ENCODE measurements at regions not wholly inside any gene's neighbourhood (a gene's known extent, or its start where the extent isn't known, plus 50 kb on each side); places are given as distances from the start of the nearest gene placed in this dataset.
"Not testable (repeated sequence)": the region's sequence is repeated elsewhere in the genome, so short reads cannot be mapped to it uniquely, and the experiment has no call there.

DNA sequence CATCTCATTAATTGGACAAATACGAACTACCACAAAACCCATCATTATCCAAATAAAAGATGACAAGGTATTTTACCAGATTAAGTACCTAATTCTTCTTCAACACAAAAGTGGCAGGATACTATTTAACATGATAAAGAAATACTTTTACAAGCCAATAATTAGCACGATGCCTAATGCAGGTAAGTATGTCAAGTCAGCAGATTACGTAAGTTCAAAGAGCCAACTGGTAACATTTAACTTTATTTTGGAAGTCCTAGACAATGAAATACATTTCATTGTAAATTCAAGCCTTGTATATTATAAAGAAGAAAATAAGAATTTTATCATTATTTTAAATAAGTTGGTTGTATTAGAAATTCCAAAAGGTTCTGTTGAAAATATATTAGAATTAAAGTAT lies 535.3 kb upstream of the SOX9 start:
- Histone ChIP-seq H3K4me1 (ENCODE audit: insufficient read depth, low read length, severe bottlenecking) (no peaks in the 10 kb centered on the region), H3K27me3 (ENCODE audit: insufficient read depth, low read length) (no peaks in the 10 kb centered on the region), H3K36me3 (ENCODE audit: insufficient read depth, low read length) (no peaks in the 10 kb centered on the region), H3K4me3 (ENCODE audit: low read depth, low read length, poor library complexity, severe bottlenecking) (no peak overlapping the region), H3K4me2 (ENCODE audit: low read length) (no peak overlapping the region), H3F3A (ENCODE audit: insufficient read depth, low read length) (no peaks in the 10 kb centered on the region), H3K9me3 (ENCODE audit: low read length) (no peaks in the 10 kb centered on the region), H3K9ac (ENCODE audit: low read length) (no peak overlapping the region), H3K27ac (ENCODE audit: low read depth, low read length, poor library complexity, severe bottlenecking) (no peak overlapping the region), H2AFZ (ENCODE audit: low read length) (no peak overlapping the region), H4K20me1 (ENCODE audit: insufficient read depth, low read length) (no peaks in the 10 kb centered on the region), H3K9me2 (ENCODE audit: low read depth, low read length) (no peaks in the 10 kb centered on the region), H3K79me2 (ENCODE audit: insufficient read depth, low read length) (no peaks in the 10 kb centered on the region)
- TF ChIP-seq, protein P1, sequence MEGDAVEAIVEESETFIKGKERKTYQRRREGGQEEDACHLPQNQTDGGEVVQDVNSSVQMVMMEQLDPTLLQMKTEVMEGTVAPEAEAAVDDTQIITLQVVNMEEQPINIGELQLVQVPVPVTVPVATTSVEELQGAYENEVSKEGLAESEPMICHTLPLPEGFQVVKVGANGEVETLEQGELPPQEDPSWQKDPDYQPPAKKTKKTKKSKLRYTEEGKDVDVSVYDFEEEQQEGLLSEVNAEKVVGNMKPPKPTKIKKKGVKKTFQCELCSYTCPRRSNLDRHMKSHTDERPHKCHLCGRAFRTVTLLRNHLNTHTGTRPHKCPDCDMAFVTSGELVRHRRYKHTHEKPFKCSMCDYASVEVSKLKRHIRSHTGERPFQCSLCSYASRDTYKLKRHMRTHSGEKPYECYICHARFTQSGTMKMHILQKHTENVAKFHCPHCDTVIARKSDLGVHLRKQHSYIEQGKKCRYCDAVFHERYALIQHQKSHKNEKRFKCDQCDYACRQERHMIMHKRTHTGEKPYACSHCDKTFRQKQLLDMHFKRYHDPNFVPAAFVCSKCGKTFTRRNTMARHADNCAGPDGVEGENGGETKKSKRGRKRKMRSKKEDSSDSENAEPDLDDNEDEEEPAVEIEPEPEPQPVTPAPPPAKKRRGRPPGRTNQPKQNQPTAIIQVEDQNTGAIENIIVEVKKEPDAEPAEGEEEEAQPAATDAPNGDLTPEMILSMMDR (IDR thresholded peaks at IDR 0.05; ENCODE audit: low read length): no peak
- no peak for TF ChIP-seq EZH2 (IDR thresholded peaks at IDR 0.05; ENCODE audit: borderline replicate concordance, low read length)

DNA sequence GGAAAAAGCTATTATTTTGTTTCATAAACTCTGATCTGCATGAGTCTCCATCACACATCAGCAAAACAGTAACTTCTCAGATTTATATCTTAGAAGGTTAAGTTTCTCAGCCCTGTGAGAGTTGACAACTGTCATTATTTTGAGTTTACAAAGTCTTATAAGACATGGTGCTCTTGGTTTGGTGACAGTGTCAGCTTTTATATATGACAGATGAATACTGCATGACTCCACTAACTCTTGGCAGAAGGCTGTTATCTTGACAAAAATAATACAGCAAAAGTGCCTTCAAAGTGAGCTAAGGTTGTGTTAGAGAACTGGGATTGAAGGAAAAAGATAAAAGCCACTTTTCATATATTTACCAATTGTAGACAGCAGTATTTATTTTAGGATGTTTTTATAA lies 528.4 kb upstream of the SOX9 start:
- Histone ChIP-seq H4K20me1 (ENCODE audit: insufficient read depth, low read length) (no peaks in the 10 kb centered on the region), H3K4me2 (ENCODE audit: low read length) (no peak overlapping the region), H3K27me3 (ENCODE audit: insufficient read depth, low read length) (no peaks in the 10 kb centered on the region), H3F3A (ENCODE audit: insufficient read depth, low read length) (no peaks in the 10 kb centered on the region), H3K4me1 (ENCODE audit: insufficient read depth, low read length, severe bottlenecking) (no peaks in the 10 kb centered on the region), H3K4me3 (ENCODE audit: low read depth, low read length, poor library complexity, severe bottlenecking) (no peak overlapping the region), H3K27ac (ENCODE audit: low read depth, low read length, poor library complexity, severe bottlenecking) (no peak overlapping the region), H3K79me2 (ENCODE audit: insufficient read depth, low read length) (no peaks in the 10 kb centered on the region), H3K9me2 (ENCODE audit: low read depth, low read length) (no peaks in the 10 kb centered on the region), H3K36me3 (ENCODE audit: insufficient read depth, low read length) (no peaks in the 10 kb centered on the region), H3K9me3 (ENCODE audit: low read length) (no peaks in the 10 kb centered on the region), H2AFZ (ENCODE audit: low read length) (no peak overlapping the region), H3K9ac (ENCODE audit: low read length) (no peak overlapping the region)
- TF ChIP-seq, protein P1 (IDR thresholded peaks at IDR 0.05; ENCODE audit: low read length): no peak
- no peak for TF ChIP-seq EZH2 (IDR thresholded peaks at IDR 0.05; ENCODE audit: borderline replicate concordance, low read length)

DNA sequence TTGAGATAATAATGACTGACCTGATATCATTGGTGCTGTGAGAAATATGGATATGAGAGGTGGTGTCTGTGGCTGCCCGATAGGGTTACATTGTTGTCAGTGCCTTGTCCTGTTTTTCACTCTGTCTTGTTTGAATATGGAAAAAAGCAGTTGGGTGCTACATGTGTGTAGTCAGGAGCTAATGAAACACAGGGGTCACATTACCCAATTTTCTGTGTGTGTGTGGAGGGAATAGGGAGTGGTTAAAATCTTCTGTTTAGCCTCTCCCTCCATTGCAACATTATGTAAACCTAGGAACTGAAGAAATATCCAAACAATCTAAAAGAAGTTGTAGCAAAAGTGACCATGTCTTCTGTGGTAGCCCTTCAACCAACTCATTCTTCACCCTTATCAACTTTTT lies 527.7 kb upstream of the SOX9 start:
- no peak overlapping the region for H2AFZ ChIP-seq (ENCODE audit: low read length)
- no peaks in the 10 kb centered on the region for H3K9me3 ChIP-seq (ENCODE audit: low read length)
- no peaks in the 10 kb centered on the region for H3K9me2 ChIP-seq (ENCODE audit: low read depth, low read length)
- H4K20me1 ChIP-seq (ENCODE audit: insufficient read depth, low read length): no peaks in the 10 kb centered on the region
- TF ChIP-seq EZH2 (IDR thresholded peaks at IDR 0.05; ENCODE audit: borderline replicate concordance, low read length): no peak
- TF ChIP-seq, protein P1 (IDR thresholded peaks at IDR 0.05; ENCODE audit: low read length): no peak
- H3K4me1 ChIP-seq (ENCODE audit: insufficient read depth, low read length, severe bottlenecking): no peaks in the 10 kb centered on the region
- H3K9ac ChIP-seq (ENCODE audit: low read length): no peak overlapping the region
- H3K79me2 ChIP-seq (ENCODE audit: insufficient read depth, low read length): no peaks in the 10 kb centered on the region
- H3K4me2 ChIP-seq (ENCODE audit: low read length): no peak overlapping the region
- H3K27ac ChIP-seq (ENCODE audit: low read depth, low read length, poor library complexity, severe bottlenecking): no peak overlapping the region
- H3F3A ChIP-seq (ENCODE audit: insufficient read depth, low read length): no peaks in the 10 kb centered on the region
- H3K27me3 ChIP-seq (ENCODE audit: insufficient read depth, low read length): no peaks in the 10 kb centered on the region
- no peaks in the 10 kb centered on the region for H3K36me3 ChIP-seq (ENCODE audit: insufficient read depth, low read length)
- no peak overlapping the region for H3K4me3 ChIP-seq (ENCODE audit: low read depth, low read length, poor library complexity, severe bottlenecking)

DNA sequence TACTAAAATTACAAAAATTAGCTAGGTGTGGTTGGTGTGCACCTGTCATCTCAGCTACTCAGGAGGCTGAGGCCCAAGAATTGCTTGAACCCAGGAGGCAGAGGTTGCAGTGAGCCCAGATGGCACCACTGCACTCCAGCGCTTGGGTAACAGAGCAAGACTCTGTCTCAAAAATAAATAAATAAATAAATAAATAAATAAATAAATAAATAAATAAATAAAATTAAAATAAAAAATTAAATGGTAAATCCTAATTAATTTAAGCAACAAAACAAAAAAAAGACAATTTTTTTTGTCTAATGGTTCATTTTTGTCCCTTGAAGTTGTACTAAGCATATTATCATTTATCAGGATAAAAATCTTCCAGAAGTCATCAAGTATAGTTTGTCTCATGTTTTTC lies 521.2 kb upstream of the SOX9 start:
- not testable (repeated sequence) for H3K9me2 ChIP-seq (ENCODE audit: low read depth, low read length); H3K4me3 ChIP-seq (ENCODE audit: low read depth, low read length, poor library complexity, severe bottlenecking); H3K4me1 ChIP-seq (ENCODE audit: insufficient read depth, low read length, severe bottlenecking); H3K9ac ChIP-seq (ENCODE audit: low read length); H3K4me2 ChIP-seq (ENCODE audit: low read length); H3K27me3 ChIP-seq (ENCODE audit: insufficient read depth, low read length); H3K79me2 ChIP-seq (ENCODE audit: insufficient read depth, low read length); H3K9me3 ChIP-seq (ENCODE audit: low read length); H3K36me3 ChIP-seq (ENCODE audit: insufficient read depth, low read length); H2AFZ ChIP-seq (ENCODE audit: low read length); H3K27ac ChIP-seq (ENCODE audit: low read depth, low read length, poor library complexity, severe bottlenecking); H3F3A ChIP-seq (ENCODE audit: insufficient read depth, low read length); H4K20me1 ChIP-seq (ENCODE audit: insufficient read depth, low read length)

All from OCI-LY1 (cell line).